Mesendoderm (in vitro differentiated cells): ENCODE measurements at regions not wholly inside any gene's neighbourhood (a gene's known extent, or its start where the extent isn't known, plus 50 kb on each side); places are given as distances from the start of the nearest gene placed in this dataset.

ENCODE experiments used
- DNase-seq: peaks from one replicate; pipeline ENCODE4 v3.0.0; 2013
- H2AK5ac ChIP-seq: 2 replicates; pipeline ENCODE4 v1.6.1; 2013; ENCODE audit warnings: low read length, inconsistent platforms
- H2BK120ac ChIP-seq: 2 replicates; pipeline ENCODE4 v1.6.1; 2013; ENCODE audit warnings: low read depth, mild to moderate bottlenecking, low read length, moderate library complexity, mixed read lengths
- H2BK15ac ChIP-seq: replicated peaks from 2 replicates; pipeline ENCODE4 v1.6.1; 2013; ENCODE audit warnings: low read depth, mild to moderate bottlenecking, moderate library complexity
- H2BK5ac ChIP-seq: 2 replicates; pipeline ENCODE4 v1.6.1; 2013; ENCODE audit warnings: low read length, inconsistent platforms
- H3K18ac ChIP-seq: 2 replicates; pipeline ENCODE4 v1.6.1; 2013; ENCODE audit warnings: mild to moderate bottlenecking, low read length, mixed read lengths
- H3K23ac ChIP-seq: one replicate; pipeline ENCODE4 v1.6.1; 2013; ENCODE audit warnings: low read length
- H3K27ac ChIP-seq: 2 replicates; pipeline ENCODE4 v1.5.1; 2013; ENCODE audit warnings: low read depth, mild to moderate bottlenecking, inconsistent platforms, low read length, moderate library complexity
- H3K27me3 ChIP-seq: 2 replicates; pipeline ENCODE4 v1.6.1; 2013; ENCODE audit warnings: low read length, control low read depth, mild to moderate bottlenecking, inconsistent platforms; ENCODE audit not compliant: insufficient read depth, poor library complexity
- H3K36me3 ChIP-seq: 2 replicates; pipeline ENCODE4 v1.6.1; 2013; ENCODE audit warnings: low read length, inconsistent platforms; ENCODE audit not compliant: control insufficient read depth, insufficient read depth
- H3K4ac ChIP-seq: one replicate; pipeline ENCODE4 v1.6.1; 2013; ENCODE audit warnings: low read depth, mild to moderate bottlenecking, low read length, moderate library complexity
- H3K4me1 ChIP-seq: 2 replicates; pipeline ENCODE4 v1.6.1; 2013; ENCODE audit warnings: low read depth, low read length, inconsistent platforms; ENCODE audit not compliant: control insufficient read depth
- H3K4me2 ChIP-seq: 2 replicates; pipeline ENCODE4 v1.6.1; 2013; ENCODE audit warnings: low read length
- H3K4me3 ChIP-seq: 2 replicates; pipeline ENCODE4 v1.5.1; 2013; ENCODE audit warnings: mild to moderate bottlenecking, low read length
- H3K56ac ChIP-seq: one replicate; pipeline ENCODE4 v1.6.1; 2013; ENCODE audit warnings: low read length
- H3K79me1 ChIP-seq: 2 replicates; pipeline ENCODE4 v1.6.1; 2013; ENCODE audit warnings: low read length, inconsistent platforms
- H3K79me2 ChIP-seq: 2 replicates; pipeline ENCODE4 v1.6.1; 2013; ENCODE audit warnings: mild to moderate bottlenecking, low read length; ENCODE audit not compliant: control insufficient read depth, insufficient read depth
- H3K9ac ChIP-seq: 2 replicates; pipeline ENCODE4 v1.6.1; 2013; ENCODE audit warnings: low read length, inconsistent platforms
- H4K5ac ChIP-seq: one replicate; pipeline ENCODE4 v1.6.1; 2013; ENCODE audit warnings: low read length
- H4K8ac ChIP-seq: one replicate; pipeline ENCODE4 v1.6.1; 2013; ENCODE audit warnings: low read depth, mild to moderate bottlenecking, control low read depth, low read length, moderate library complexity
- WGBS: extraction: QIAGEN DNeasy Blood & Tissue Kit; methylation state at CpG from one replicate; pipeline ENCODE4 v1.1.7; 2013; ENCODE audit warnings: low lambda C conversion rate, missing lambda C conversion rate; ENCODE audit not compliant: insufficient coverage; ENCODE audit errors: extremely low coverage; 5-methylcytosine and 5-hydroxymethylcytosine counted together

GRCh38 chr12:132397934-132398385, 68.6 kb upstream of the GALNT9 start:
- no peak overlapping the region for H2AK5ac ChIP-seq
- no peak overlapping the region for H2BK15ac ChIP-seq
- no CpG with 5 or more reads among the region's 14 CpGs for WGBS
- H3K79me2 ChIP-seq: no peaks in the 10 kb centered on the region
- H3K4me1 ChIP-seq: no peaks in the 10 kb centered on the region
- H3K23ac ChIP-seq: no peak overlapping the region
- H3K79me1 ChIP-seq: no peaks in the 10 kb centered on the region
- H3K27ac ChIP-seq: no peak overlapping the region
- H3K36me3 ChIP-seq: no peaks in the 10 kb centered on the region
- DNase-seq: no peak
- H3K4ac ChIP-seq: no peak overlapping the region
- H3K9ac ChIP-seq: no peak overlapping the region
- H3K18ac ChIP-seq: no peak overlapping the region
- no peak overlapping the region for H2BK120ac ChIP-seq
- H4K5ac ChIP-seq: no peak overlapping the region
- H3K4me3 ChIP-seq: no peak overlapping the region
- no peak overlapping the region for H3K4me2 ChIP-seq
- H4K8ac ChIP-seq: no peak overlapping the region
- no peak overlapping the region for H2BK5ac ChIP-seq
- no peak overlapping the region for H3K56ac ChIP-seq
- H3K27me3 ChIP-seq: peaks cover 9% of the 10 kb centered on the region

DNA sequence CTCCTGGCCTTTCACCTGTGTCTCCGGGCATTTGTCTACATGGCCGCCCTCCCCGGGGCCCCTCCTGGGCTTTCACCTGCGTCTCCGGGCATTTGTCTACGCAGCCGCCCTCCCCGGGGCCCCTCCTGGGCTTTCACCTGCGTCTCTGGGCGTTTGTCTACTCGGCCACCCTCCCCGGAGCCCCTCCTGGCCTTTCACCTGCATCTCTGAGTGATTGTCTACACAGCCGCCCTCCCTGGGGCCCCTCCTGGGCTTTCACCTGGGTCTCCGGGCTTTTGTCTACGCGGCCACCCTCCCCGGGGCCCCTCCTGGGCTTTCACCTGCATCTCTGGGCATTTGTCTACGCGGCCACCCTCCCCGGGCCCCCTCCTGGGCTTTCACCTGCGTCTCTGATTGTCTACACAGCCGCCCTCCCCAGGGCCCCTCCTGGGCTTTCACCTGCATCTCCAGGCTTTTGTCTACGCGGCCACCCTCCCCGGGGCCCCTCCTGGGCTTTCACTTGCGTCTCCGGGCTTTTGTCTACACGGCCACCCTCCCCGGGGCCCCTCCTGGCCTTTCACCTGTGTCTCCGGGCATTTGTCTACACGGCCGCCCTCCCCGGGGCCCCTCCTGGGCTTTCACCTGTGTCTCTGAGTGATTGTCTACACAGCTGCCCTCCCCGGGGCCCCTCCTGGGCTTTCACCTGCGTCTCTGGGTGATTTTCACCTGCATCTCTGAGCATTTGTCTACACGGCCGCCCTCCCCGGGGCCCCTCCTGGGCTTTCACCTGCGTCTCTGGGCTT, 68.0 kb upstream of the GALNT9 start:
- no CpG with 5 or more reads among the region's 39 CpGs for WGBS
- H3K4me3 ChIP-seq: no peak overlapping the region

DNA sequence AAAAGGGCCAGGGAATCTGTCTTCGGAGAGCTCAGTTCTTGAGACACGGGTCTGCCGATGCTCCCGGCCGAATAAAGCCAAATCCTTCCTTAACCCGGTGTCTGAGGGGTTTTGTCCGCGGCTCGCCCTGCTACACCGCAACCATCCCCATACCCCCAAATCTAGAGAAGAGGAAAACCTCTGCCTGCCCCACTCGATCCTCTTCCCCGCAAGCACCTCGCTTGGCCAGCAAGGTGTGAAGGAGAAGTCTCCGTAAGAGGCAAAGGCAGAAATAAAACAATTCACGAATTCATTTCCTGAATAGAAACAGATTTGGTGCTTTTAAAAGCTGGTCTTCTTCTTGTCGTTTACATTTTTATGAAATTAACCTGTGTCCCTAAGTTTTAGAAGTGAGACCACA, 67.3 kb upstream of the GALNT9 start:
- WGBS: no CpG with 5 or more reads among the region's 16 CpGs

More for the DNA sequence above, 68.0 kb upstream of the GALNT9 start:
- Histone ChIP-seq H3K56ac (no peak overlapping the region), H3K79me2 (no peaks in the 10 kb centered on the region), H3K79me1 (no peaks in the 10 kb centered on the region), H3K4ac (no peak overlapping the region), H4K5ac (no peak overlapping the region), H3K4me1 (no peaks in the 10 kb centered on the region), H3K27ac (no peak overlapping the region), H3K18ac (no peak overlapping the region), H3K36me3 (no peaks in the 10 kb centered on the region), H3K9ac (no peak overlapping the region), H2BK120ac (no peak overlapping the region), H2AK5ac (no peak overlapping the region), H3K23ac (no peak overlapping the region), H4K8ac (no peak overlapping the region), H3K4me2 (no peak overlapping the region), H3K27me3 (peaks cover 9% of the 10 kb centered on the region), H2BK15ac (no peak overlapping the region), H2BK5ac (no peak overlapping the region)
- no peak for DNase-seq

DNA sequence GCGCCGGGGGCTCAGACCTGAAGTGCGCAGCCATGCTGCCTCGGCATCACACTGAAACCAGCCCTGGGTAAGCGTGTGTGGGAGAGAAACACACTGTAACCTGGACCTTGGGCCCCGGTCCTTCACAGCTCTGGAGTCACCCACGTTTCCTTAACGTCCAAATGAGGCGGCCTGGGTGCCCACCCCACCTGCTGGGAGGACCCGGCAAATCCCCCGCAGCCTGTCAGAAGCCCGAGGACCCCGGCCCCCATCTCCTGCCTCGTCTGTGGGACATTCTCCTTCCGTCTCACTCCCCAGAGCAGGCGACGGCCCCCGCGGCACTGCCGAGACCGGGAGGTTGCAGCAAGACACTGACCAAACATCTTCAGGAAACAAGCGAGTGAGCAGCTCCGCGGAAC, 66.5 kb upstream of the GALNT9 start:
- Histone ChIP-seq H3K23ac (no peak overlapping the region), H3K4me1 (no peaks in the 10 kb centered on the region), H3K4me2 (no peak overlapping the region), H2BK5ac (no peak overlapping the region), H2AK5ac (no peak overlapping the region), H4K8ac (no peak overlapping the region), H3K56ac (no peak overlapping the region), H3K4me3 (no peak overlapping the region), H3K36me3 (no peaks in the 10 kb centered on the region), H4K5ac (no peak overlapping the region), H3K18ac (no peak overlapping the region), H3K4ac (no peak overlapping the region), H2BK15ac (no peak overlapping the region), H3K27me3 (peaks cover 9% of the 10 kb centered on the region), H3K9ac (no peak overlapping the region), H3K27ac (no peak overlapping the region), H2BK120ac (no peak overlapping the region), H3K79me2 (no peaks in the 10 kb centered on the region), H3K79me1 (no peaks in the 10 kb centered on the region)
- no peak for DNase-seq
- WGBS: no CpG with 5 or more reads among the region's 24 CpGs

More for the DNA sequence above, 67.3 kb upstream of the GALNT9 start:
- H3K36me3 ChIP-seq: no peaks in the 10 kb centered on the region
- H3K79me2 ChIP-seq: no peaks in the 10 kb centered on the region
- no peak overlapping the region for H3K4me3 ChIP-seq
- no peak overlapping the region for H3K23ac ChIP-seq
- no peak overlapping the region for H3K4me2 ChIP-seq
- H4K5ac ChIP-seq: no peak overlapping the region
- no peak overlapping the region for H3K56ac ChIP-seq
- DNase-seq: no peak
- no peak overlapping the region for H3K27ac ChIP-seq
- H3K27me3 ChIP-seq: peaks cover 9% of the 10 kb centered on the region
- no peak overlapping the region for H3K9ac ChIP-seq
- H2AK5ac ChIP-seq: no peak overlapping the region
- no peak overlapping the region for H2BK120ac ChIP-seq
- H3K18ac ChIP-seq: no peak overlapping the region
- no peak overlapping the region for H3K4ac ChIP-seq
- no peak overlapping the region for H2BK15ac ChIP-seq
- H3K4me1 ChIP-seq: no peaks in the 10 kb centered on the region
- H4K8ac ChIP-seq: no peak overlapping the region
- H2BK5ac ChIP-seq: no peak overlapping the region
- H3K79me1 ChIP-seq: no peaks in the 10 kb centered on the region

GRCh38 chr12:132395192-132395907, 66.0 kb upstream of the GALNT9 start:
- no peaks in the 10 kb centered on the region for H3K36me3 ChIP-seq
- H3K79me2 ChIP-seq: no peaks in the 10 kb centered on the region
- no peak overlapping the region for H3K9ac ChIP-seq
- no peak overlapping the region for H3K4me3 ChIP-seq
- no peak overlapping the region for H2BK15ac ChIP-seq
- no peak overlapping the region for H3K4ac ChIP-seq
- H3K27me3 ChIP-seq: peaks cover 9% of the 10 kb centered on the region
- H2BK120ac ChIP-seq: no peak overlapping the region
- H3K79me1 ChIP-seq: no peaks in the 10 kb centered on the region
- no peak overlapping the region for H3K56ac ChIP-seq
- no peak overlapping the region for H3K18ac ChIP-seq
- no peak overlapping the region for H4K5ac ChIP-seq
- H3K4me1 ChIP-seq: no peaks in the 10 kb centered on the region
- no peak overlapping the region for H2AK5ac ChIP-seq
- no peak overlapping the region for H3K23ac ChIP-seq
- no peak overlapping the region for H3K27ac ChIP-seq
- no peak overlapping the region for H4K8ac ChIP-seq
- DNase-seq: no peak
- no CpG with 5 or more reads among the region's 28 CpGs for WGBS
- H3K4me2 ChIP-seq: no peak overlapping the region
- H2BK5ac ChIP-seq: no peak overlapping the region
